ENCODE measurements at regions not wholly inside any gene's neighbourhood (a gene's known extent, or its start where the extent isn't known, plus 50 kb on each side); places are given as distances from the start of the nearest gene placed in this dataset.

DNA sequence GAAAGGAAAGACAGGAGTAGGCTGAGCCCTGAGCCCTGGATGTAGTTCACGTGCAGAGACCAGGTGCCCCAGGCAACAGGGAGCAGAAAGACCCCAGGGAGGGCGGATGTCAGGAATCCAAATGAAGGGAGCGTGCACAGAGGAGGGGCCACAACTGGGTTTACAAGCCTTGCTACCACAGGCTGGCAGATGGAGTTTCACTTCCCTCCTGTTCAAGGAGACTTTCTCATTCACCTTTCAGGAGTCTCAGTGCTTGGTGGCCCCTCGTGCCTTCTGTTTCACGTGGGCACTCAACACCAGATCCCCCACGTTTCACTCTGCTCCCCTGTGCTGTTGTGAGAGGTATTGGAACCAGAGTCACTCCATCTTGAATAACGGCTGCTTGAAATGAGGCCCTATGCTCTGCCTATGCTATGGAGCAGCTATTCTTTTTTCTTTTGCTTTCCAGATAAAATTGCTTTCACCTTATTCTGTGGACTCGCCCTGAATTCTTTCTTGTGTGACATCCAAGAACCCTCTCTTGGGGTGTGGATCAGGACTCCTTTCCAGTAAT is 601.4 kb upstream of the IGFBP3 start:
- H3K4me3 ChIP-seq = no peak overlapping the region
- TF ChIP-seq, protein P1, sequence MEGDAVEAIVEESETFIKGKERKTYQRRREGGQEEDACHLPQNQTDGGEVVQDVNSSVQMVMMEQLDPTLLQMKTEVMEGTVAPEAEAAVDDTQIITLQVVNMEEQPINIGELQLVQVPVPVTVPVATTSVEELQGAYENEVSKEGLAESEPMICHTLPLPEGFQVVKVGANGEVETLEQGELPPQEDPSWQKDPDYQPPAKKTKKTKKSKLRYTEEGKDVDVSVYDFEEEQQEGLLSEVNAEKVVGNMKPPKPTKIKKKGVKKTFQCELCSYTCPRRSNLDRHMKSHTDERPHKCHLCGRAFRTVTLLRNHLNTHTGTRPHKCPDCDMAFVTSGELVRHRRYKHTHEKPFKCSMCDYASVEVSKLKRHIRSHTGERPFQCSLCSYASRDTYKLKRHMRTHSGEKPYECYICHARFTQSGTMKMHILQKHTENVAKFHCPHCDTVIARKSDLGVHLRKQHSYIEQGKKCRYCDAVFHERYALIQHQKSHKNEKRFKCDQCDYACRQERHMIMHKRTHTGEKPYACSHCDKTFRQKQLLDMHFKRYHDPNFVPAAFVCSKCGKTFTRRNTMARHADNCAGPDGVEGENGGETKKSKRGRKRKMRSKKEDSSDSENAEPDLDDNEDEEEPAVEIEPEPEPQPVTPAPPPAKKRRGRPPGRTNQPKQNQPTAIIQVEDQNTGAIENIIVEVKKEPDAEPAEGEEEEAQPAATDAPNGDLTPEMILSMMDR (IDR thresholded peaks at IDR 0.05) = no peak
- no peaks in the 10 kb centered on the region for H3K4me1 ChIP-seq
- WGBS, 2 donors = 91 to 95% methylated on average over 8 of the region's 8 CpGs
- no peak for ATAC-seq
- no peaks in the 10 kb centered on the region for H3K36me3 ChIP-seq
- intact Hi-C loops (cut with DNase I) = no loop called here
- H3K27me3 ChIP-seq = no peaks in the 10 kb centered on the region
- peaks cover 0 to 17% (median 0%) of the 10 kb centered on the region in 11 donors for H3K9me3 ChIP-seq
- H3K27ac ChIP-seq = no peak overlapping the region
- DNase-seq = no peak

DNA sequence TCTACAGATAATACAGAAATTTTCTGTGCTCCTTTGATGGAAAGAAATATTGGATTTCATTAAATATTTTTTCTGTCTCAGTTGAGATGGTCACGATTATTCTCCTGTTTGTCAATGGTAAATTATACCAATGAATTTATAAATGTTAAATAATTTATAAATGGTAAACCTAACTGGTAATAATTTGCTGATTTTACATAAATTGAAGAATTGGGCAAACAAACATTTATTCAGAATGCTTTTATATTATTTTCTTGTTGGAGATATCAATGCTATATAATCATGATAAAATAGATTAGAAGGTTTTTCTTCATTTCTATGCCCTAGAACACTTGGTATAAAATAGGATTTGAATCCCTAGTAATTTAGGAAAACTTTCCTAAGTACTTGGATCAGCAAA is 597.6 kb upstream of the IGFBP3 start:
- TF ChIP-seq, protein P1 (IDR thresholded peaks at IDR 0.05) = no peak
- no peaks in the 10 kb centered on the region for H3K36me3 ChIP-seq
- H3K4me3 ChIP-seq = no peak overlapping the region
- H3K9me3 ChIP-seq = peaks cover 0 to 6% (median 0%) of the 10 kb centered on the region in 11 donors
- no peak for ATAC-seq
- intact Hi-C loops (cut with DNase I) = no loop called here
- H3K27me3 ChIP-seq = no peaks in the 10 kb centered on the region
- no peak for DNase-seq
- no peak overlapping the region for H3K27ac ChIP-seq
- no peaks in the 10 kb centered on the region for H3K4me1 ChIP-seq
- 90 to 96% methylated on average over 1 of the region's 1 CpG for WGBS, 2 donors

DNA sequence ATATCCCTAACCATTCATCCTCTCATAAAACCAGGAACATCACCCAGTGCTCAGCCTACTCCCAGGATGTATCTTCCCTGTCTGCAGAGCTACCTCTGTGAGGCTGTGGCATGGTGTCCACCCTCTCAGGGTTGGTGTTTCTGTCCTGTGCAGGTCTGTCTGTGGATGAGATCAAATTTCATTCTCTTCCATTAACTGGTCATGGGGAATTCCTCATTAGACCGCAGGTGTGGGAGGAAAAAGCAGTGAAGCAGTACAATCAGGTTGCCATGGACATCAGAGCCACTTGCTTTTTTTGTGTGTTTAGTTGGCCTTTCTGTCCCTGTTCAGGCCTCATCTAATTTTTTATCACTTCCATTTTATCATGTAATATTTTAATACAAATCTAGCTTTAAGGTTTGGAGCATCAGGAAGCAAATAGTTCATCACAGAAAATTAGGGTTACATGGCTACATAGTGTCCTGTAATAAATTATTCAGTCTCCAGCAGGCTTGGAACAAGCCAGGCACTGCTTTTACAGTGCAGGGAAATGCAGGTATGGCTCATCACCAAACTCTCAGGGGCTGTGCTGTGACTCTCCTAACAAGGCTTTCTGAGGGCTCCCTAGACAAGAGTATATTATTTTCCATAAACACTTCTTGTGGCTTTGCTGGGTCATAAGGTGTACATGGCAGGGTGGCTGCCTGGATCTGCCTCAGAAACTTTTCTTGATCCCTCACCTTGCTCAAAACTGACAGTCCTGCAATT is 594.9 kb upstream of the IGFBP3 start:
- H3K36me3 ChIP-seq = no peaks in the 10 kb centered on the region
- intact Hi-C loops (cut with DNase I) = no loop called here
- peaks cover 0 to 6% (median 0%) of the 10 kb centered on the region in 11 donors for H3K9me3 ChIP-seq
- no peak for ATAC-seq
- H3K27ac ChIP-seq = no peak overlapping the region
- no peaks in the 10 kb centered on the region for H3K27me3 ChIP-seq
- H3K4me3 ChIP-seq = no peak overlapping the region
- DNase-seq = no peak
- H3K4me1 ChIP-seq = no peaks in the 10 kb centered on the region
- WGBS, 2 donors = 83 to 96% methylated on average over 1 of the region's 1 CpG
- TF ChIP-seq, protein P1 (IDR thresholded peaks at IDR 0.05) = no peak

DNA sequence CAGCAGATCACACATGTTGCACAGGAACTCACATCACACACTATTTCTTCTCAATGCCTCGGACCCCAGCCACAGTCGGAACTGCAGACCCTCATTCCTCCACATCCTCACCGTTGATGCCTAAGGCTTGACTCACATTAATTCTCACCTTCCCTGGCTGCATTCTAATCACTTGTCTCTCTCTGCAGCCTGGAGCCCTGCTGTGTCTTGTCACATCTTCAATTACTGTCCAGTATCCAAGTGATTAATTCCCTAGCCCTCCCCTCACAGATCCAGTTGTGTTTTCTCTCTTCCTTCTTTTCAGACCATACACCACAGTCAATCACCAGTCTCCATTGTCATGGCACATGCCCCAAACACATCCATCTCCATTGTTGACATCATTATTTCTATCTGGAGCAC is 592.4 kb upstream of the IGFBP3 start:
- intact Hi-C loops (cut with DNase I) = no loop called here
- no peak overlapping the region for H3K4me3 ChIP-seq
- TF ChIP-seq, protein P1 (IDR thresholded peaks at IDR 0.05) = no peak
- peaks cover 0 to 20% (median 12%) of the 10 kb centered on the region in 11 donors for H3K9me3 ChIP-seq
- no peak overlapping the region for H3K27ac ChIP-seq
- H3K4me1 ChIP-seq = no peaks in the 10 kb centered on the region
- WGBS, 2 donors = 64 to 70% methylated on average over 3 of the region's 3 CpGs
- no peaks in the 10 kb centered on the region for H3K27me3 ChIP-seq
- no peaks in the 10 kb centered on the region for H3K36me3 ChIP-seq
- ATAC-seq (no peak), DNase-seq (no peak)
